ENCODE measurements at regions not wholly inside any gene's neighbourhood (a gene's known extent, or its start where the extent isn't known, plus 50 kb on each side); places are given as distances from the start of the nearest gene placed in this dataset.

GRCh38 chr3:5687230-5687629 is 499.7 kb downstream of the EDEM1 start:
- TF ChIP-seq, protein P1, sequence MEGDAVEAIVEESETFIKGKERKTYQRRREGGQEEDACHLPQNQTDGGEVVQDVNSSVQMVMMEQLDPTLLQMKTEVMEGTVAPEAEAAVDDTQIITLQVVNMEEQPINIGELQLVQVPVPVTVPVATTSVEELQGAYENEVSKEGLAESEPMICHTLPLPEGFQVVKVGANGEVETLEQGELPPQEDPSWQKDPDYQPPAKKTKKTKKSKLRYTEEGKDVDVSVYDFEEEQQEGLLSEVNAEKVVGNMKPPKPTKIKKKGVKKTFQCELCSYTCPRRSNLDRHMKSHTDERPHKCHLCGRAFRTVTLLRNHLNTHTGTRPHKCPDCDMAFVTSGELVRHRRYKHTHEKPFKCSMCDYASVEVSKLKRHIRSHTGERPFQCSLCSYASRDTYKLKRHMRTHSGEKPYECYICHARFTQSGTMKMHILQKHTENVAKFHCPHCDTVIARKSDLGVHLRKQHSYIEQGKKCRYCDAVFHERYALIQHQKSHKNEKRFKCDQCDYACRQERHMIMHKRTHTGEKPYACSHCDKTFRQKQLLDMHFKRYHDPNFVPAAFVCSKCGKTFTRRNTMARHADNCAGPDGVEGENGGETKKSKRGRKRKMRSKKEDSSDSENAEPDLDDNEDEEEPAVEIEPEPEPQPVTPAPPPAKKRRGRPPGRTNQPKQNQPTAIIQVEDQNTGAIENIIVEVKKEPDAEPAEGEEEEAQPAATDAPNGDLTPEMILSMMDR (IDR thresholded peaks at IDR 0.05): no peak

- TF ChIP-seq, protein P1 (IDR thresholded peaks at IDR 0.05): no peak
These were observed 503.0 kb downstream of the EDEM1 start for GRCh38 chr3:5690490-5690889.

DNA sequence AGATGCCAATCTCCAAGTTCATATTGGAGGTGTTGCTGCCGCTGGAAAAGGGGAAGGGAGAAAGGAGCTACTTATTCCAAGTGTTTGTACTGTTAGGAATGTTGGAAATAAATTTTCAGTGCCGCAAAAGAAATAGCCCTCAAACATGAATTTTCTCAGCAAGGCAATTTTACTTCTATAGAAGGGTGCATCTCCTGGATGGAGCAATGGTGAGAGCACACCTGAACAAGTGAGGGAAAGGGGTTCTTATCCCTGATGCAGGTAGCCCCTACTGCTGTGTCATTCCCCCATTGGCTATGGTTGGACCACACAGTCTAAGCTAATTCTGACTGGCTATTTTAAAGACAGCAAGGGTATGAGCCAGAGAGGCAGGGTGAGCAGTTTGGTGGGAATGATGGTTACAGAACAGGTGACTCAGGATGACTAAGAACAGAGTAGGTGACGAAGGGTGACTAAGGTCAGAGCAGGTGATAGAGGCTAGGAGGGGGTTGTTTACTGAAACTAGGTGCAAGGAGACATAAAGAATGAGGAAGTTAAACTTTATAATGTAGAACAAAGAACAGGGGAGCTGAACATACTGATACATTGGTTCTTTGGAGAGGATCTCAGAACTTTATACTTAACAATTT is 503.5 kb downstream of the EDEM1 start:
- TF ChIP-seq, protein P1 (IDR thresholded peaks at IDR 0.05): no peak

DNA sequence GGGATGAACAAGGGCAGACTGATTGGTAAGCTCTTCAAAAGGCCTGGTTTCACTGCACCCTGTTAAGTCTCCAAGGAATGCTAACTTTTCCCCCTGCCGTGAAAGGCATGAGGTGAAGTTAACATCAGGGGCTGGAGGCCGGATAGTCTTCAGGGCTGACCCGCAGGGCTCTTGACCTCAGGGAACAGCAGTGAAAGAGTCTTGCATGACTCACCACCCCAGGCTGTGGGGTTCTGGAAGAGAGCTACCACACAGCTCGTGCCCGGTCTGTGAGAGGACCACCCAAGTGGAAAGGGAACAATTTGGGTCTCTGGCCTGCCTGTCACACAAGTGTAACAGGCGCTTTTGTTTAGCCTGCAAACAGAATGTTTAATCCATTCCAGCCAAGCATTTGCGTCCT is 504.9 kb downstream of the EDEM1 start:
- TF ChIP-seq, protein P1 (IDR thresholded peaks at IDR 0.05): no peak

GRCh38 chr3:5694266-5694665 is 506.8 kb downstream of the EDEM1 start:
- TF ChIP-seq, protein P1 (IDR thresholded peaks at IDR 0.05): no peak

GRCh38 chr3:5698851-5699250 is 511.3 kb downstream of the EDEM1 start:
- TF ChIP-seq, protein P1 (IDR thresholded peaks at IDR 0.05): no peak

DNA sequence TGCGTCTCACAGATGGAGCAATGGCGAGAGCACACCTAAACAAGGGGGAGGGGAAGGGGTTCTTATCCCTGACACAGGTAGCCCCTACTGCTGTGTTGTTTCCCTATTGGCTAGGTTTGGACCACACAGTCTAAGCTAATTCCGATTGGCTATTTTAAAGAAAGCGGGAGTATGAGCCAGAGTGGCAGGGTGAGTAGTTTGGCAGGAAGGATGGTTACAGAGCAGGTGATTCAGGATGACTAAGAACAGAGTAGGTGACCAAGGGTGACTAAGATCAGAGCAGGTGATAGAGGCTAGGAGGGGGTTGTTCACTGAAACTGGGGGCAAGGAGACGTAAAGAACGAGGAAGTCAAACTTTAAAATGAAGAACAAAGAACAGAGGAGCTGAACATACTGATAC is 511.8 kb downstream of the EDEM1 start:
- TF ChIP-seq, protein P1 (IDR thresholded peaks at IDR 0.05): no peak

DNA sequence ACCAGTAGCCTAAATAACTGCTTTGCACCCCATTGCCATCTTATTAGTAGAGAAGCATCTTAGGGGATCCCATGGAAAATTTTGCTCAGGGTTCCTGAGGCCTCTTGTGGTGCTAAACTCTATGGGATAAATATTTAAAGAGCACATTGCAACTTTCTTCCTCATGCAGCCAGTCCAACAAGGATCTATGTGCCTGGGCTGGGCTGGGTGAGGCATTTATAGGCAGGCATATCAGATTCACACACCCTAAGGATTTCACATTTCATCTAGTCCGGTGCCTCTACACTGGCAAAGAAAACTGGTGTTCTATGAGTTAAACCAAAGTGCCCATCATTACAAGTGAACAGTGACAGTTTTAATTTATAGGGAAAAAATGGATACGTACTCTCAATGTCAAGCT is 512.3 kb downstream of the EDEM1 start:
- TF ChIP-seq, protein P1 (IDR thresholded peaks at IDR 0.05): no peak
